ENCODE measurements at regions not wholly inside any gene's neighbourhood (a gene's known extent, or its start where the extent isn't known, plus 50 kb on each side); places are given as distances from the start of the nearest gene placed in this dataset.

GRCh38 chr2:173739006-173739405, 226.2 kb downstream of the SP3 start:
- TF ChIP-seq CTCF (IDR thresholded peaks at IDR 0.05; ENCODE audit: insufficient read depth, low read length, poor library complexity, severe bottlenecking) (no peak), EZH2phosphoT487 (conservative IDR thresholded peaks at IDR 0.05; ENCODE audit: low read length) (no peak)
